Heart left ventricle (tissue), 16 donors: ENCODE measurements at regions not wholly inside any gene's neighbourhood (a gene's known extent, or its start where the extent isn't known, plus 50 kb on each side); places are given as distances from the start of the nearest gene placed in this dataset.

ENCODE experiments used
- ATAC-seq, 4 donors: fragments of 200-7000 bp; cut with Tn5 transposase; one replicate each; pipeline ENCODE4 v1.9.1; 2020 to 2022; ENCODE audit warnings: moderate library complexity in 4 of 4, mild to moderate bottlenecking in 3 of 4, moderate number of reproducible peaks in 1 of 4
- DNase-seq, 5 donors: peaks; one replicate each; pipeline ENCODE4 v3.0.0-alpha.2; 2020
- H3K27ac ChIP-seq, 12 donors: fragments of 200-600 bp; sonication (generic) in 4 of 12; one replicate each; pipeline versions ENCODE4 v1.5.0 to v1.8.0; 2016 to 2022; ENCODE audit warnings: mild to moderate bottlenecking in 2 of 12
- H3K27me3 ChIP-seq, 9 donors: fragments of 200-600 bp; sonication (generic) in 2 of 9; one replicate each; pipeline versions ENCODE4 v1.5.1 to v1.8.0; 2016 to 2022; ENCODE audit warnings: mild to moderate bottlenecking in 3 of 9
- H3K36me3 ChIP-seq, 9 donors: fragments of 200-600 bp; sonication (generic) in 2 of 9; one replicate each; pipeline versions ENCODE4 v1.5.0 to v1.8.0; 2018 to 2022; ENCODE audit warnings: mild to moderate bottlenecking in 2 of 9
- H3K4me1 ChIP-seq, 12 donors: fragments of 200-600 bp; sonication (generic) in 4 of 12; one replicate each; pipeline versions ENCODE4 v1.5.0 to v1.8.0; 2016 to 2022; ENCODE audit warnings: mild to moderate bottlenecking in 3 of 12
- H3K4me3 ChIP-seq, 12 donors: fragments of 200-600 bp; sonication (generic) in 4 of 12; one replicate each; pipeline versions ENCODE4 v1.5.0 to v1.8.0; 2017 to 2022; ENCODE audit warnings: mild to moderate bottlenecking in 9 of 12, moderate library complexity in 4 of 12
- H3K9me3 ChIP-seq, 12 donors: fragments of 200-600 bp; sonication (generic) in 4 of 12; one replicate each; pipeline versions ENCODE4 v1.5.0 to v1.8.0; 2016 to 2022; ENCODE audit warnings: mild to moderate bottlenecking in 1 of 12
- POLR2A ChIP-seq, 2 donors: fragments of 450-650 bp; IDR thresholded peaks; one replicate each; pipeline ENCODE4 v1.6.1; 2017; ENCODE audit warnings: antibody characterized with exemption in 2 of 2, mild to moderate bottlenecking in 2 of 2, moderate library complexity in 2 of 2
- WGBS, 4 donors: extraction: QIAGEN DNeasy Blood & Tissue Kit in 2 of 4; methylation state at CpG; one replicate each; pipeline versions ENCODE4 v1.1.5 to v1.1.7; 2013 to 2018; 5-methylcytosine and 5-hydroxymethylcytosine counted together
- intact Hi-C, 10 donors: fragments of 100-400 bp; cut with DNase I; formaldehyde crosslinking; loops; one replicate each; pipeline versions ENCODE4 v1.11.1 to v1.14.2; 2022
- TF ChIP-seq, protein P1 (sequence below), 12 donors: fragments of 200-600 bp; sonication (generic) in 4 of 12; IDR thresholded peaks; one replicate each; pipeline versions ENCODE4 v1.5.0 to v1.8.0; 2018 to 2022; ENCODE audit warnings: antibody characterized with exemption in 12 of 12, mild to moderate bottlenecking in 5 of 12
- donor health status: ischemic (EF 13 %, LVEDD 7.1; RV severe dilation, severe dysfunction).
- donor health status: healthy with polysubstance abuse.
- donor health status: DM: no; HTN: yes; CAD: no.
- donor health status: DM: no; HTN: no; CAD: no.
- donor health status: ischemic (EF 25% LVEDD 6.9; RV normal size, moderate dysfunction).
- donor health status: ischemic (EF 25% LVEDD 5.7; RV mildly dilated, moderate dysfunction).
- donor health status: healthy.
- donor health status: DM: yes; HTN: yes; CAD: no.
- donor health status: ischemic (EF 35%, LVEDD 5.7; RV mildly dilated, moderate dysfunction).
- donor health status: nonischemic (EF 11% LVEDD 7.7; RV severe dilation, severe dysfunction).
- donor health status: DM: yes; HTN: yes; CAD: no.
- donor health status: PGD.
- donor health status: ischemic (EF 29% LVEDD 5.4; RV normal size, mild dysfunction).
- donor health status: nonischemic (EF 23%, LVEDD 6.1; RV moderate dilation, normal function).

DNA sequence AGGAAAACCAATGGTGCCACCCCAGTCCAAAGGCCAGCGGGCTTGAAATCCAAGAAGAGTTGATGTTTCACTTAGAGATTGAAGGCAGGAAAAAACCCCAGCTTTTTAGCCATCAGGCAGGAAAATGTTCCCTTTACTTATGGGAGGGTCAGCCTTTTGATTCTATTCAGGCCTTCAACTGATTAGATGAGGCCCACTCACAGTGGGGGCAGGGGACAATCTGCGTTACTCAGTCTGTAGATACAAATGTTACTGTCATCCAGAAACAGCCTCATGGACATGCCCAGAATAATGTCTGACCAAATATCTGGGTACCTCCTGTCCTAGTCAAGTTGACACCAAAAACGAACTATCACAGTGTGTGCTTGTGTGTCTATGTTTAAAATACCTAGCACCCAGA lies 121.2 kb upstream of the KCNQ5 start:
- WGBS, 4 donors: 81 to 87% (median 83%) methylated on average over 3 of the region's 3 CpGs
- H3K4me1 ChIP-seq: no peaks in the 10 kb centered on the region
- TF ChIP-seq POLR2A (IDR thresholded peaks at IDR 0.05): no peak
- TF ChIP-seq, protein P1, sequence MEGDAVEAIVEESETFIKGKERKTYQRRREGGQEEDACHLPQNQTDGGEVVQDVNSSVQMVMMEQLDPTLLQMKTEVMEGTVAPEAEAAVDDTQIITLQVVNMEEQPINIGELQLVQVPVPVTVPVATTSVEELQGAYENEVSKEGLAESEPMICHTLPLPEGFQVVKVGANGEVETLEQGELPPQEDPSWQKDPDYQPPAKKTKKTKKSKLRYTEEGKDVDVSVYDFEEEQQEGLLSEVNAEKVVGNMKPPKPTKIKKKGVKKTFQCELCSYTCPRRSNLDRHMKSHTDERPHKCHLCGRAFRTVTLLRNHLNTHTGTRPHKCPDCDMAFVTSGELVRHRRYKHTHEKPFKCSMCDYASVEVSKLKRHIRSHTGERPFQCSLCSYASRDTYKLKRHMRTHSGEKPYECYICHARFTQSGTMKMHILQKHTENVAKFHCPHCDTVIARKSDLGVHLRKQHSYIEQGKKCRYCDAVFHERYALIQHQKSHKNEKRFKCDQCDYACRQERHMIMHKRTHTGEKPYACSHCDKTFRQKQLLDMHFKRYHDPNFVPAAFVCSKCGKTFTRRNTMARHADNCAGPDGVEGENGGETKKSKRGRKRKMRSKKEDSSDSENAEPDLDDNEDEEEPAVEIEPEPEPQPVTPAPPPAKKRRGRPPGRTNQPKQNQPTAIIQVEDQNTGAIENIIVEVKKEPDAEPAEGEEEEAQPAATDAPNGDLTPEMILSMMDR (IDR thresholded peaks at IDR 0.05): no peak
- no peaks in the 10 kb centered on the region for H3K36me3 ChIP-seq
- no peak for ATAC-seq
- DNase-seq: no peak
- no peaks in the 10 kb centered on the region for H3K27me3 ChIP-seq
- H3K27ac ChIP-seq: no peak overlapping the region
- no peak overlapping the region for H3K4me3 ChIP-seq
- no peaks in the 10 kb centered on the region for H3K9me3 ChIP-seq
- intact Hi-C loops: no loop called here

DNA sequence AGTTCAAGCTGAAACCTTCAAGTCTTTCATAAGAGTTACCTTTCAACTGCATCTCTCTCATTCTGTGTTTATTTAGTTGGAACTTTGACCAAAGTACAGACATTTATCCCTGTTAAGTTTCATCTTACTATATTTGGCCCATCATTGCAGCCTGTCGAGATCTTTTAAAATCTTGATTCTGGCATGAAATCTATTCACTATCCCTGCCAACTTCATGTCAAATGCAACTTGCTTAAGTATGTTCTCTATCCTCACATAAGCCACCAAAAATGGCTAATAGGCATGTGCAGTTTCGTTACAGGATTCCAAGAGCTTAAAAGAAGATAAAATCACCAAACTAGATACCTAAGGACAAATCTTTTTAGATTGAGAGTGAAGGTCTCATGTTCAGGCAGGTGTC lies 117.5 kb upstream of the KCNQ5 start:
- 55 to 68% (median 57%) methylated on average over 2 of the region's 2 CpGs for WGBS, 4 donors
- H3K36me3 ChIP-seq: no peaks in the 10 kb centered on the region
- no peak overlapping the region for H3K4me3 ChIP-seq
- intact Hi-C loops: no loop called here
- no peaks in the 10 kb centered on the region for H3K4me1 ChIP-seq
- no peaks in the 10 kb centered on the region for H3K27me3 ChIP-seq
- no peaks in the 10 kb centered on the region for H3K9me3 ChIP-seq
- TF ChIP-seq POLR2A (IDR thresholded peaks at IDR 0.05): no peak
- TF ChIP-seq, protein P1 (IDR thresholded peaks at IDR 0.05): no peak
- DNase-seq: no peak
- no peak for ATAC-seq
- H3K27ac ChIP-seq: no peak overlapping the region

DNA sequence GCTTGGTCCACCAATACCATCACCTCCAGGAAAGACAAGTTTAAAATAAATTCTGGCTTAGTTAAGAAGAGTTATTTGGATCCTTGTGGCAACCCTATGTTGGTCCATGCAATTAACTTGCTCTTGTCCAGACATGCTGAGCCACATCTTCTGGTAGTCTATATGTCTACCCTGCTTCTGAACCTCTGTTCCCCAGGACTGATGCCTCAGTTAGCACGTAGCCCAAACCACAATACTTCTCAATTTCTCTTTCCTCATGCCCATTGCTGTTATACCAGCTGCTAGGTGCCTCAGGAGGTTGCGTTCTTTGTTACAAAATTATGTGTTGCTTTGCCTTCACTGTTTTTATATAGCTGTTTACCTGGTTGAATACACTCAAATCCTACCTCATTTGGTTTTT lies 116.4 kb upstream of the KCNQ5 start:
- Histone ChIP-seq H3K27me3 (no peaks in the 10 kb centered on the region), H3K9me3 (no peaks in the 10 kb centered on the region), H3K4me1 (no peaks in the 10 kb centered on the region), H3K4me3 (no peak overlapping the region), H3K36me3 (no peaks in the 10 kb centered on the region), H3K27ac (no peak overlapping the region)
- WGBS, 4 donors: 25 to 70% (median 49%) methylated on average over 2 of the region's 2 CpGs
- TF ChIP-seq, protein P1 (IDR thresholded peaks at IDR 0.05): no peak
- TF ChIP-seq POLR2A (IDR thresholded peaks at IDR 0.05): no peak
- no peak for DNase-seq
- intact Hi-C loops: no loop called here
- no peak for ATAC-seq

DNA sequence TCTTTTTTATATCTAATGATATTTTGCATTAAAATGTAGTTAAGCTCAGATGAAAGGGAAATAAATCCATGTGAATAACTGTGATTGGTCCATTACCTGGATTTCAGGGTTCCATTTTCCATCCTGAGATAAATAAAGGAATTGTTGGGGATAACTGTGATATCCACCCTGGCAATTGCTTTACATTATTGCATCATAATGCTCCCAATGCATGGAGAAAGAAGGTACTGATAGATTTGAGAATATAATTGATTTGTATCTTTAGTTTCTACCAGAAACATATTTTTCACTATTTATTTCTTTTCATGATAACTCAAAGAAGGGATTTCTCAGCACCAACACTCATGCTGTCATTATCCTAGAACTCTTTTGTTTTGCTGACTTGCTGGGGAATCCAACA lies 102.0 kb upstream of the KCNQ5 start:
- Histone ChIP-seq H3K4me1 (no peaks in the 10 kb centered on the region), H3K9me3 (no peaks in the 10 kb centered on the region), H3K27me3 (no peaks in the 10 kb centered on the region), H3K27ac (no peak overlapping the region), H3K36me3 (no peaks in the 10 kb centered on the region), H3K4me3 (no peak overlapping the region)
- TF ChIP-seq, protein P1 (IDR thresholded peaks at IDR 0.05): no peak
- no peak for TF ChIP-seq POLR2A (IDR thresholded peaks at IDR 0.05)
- intact Hi-C loops: no loop called here
- no peak for ATAC-seq
- DNase-seq: no peak
